GM21825 (cell line): ENCODE measurements at regions not wholly inside any gene's neighbourhood (a gene's known extent, or its start where the extent isn't known, plus 50 kb on each side); places are given as distances from the start of the nearest gene placed in this dataset.

ENCODE experiments used
- ATAC-seq: cut with Tn5 transposase; IDR thresholded peaks from one replicate; pipeline ENCODE4 v1.9.1; 2021; ENCODE audit warnings: mild to moderate bottlenecking, moderate library complexity; ENCODE audit not compliant: unreplicated experiment

DNA sequence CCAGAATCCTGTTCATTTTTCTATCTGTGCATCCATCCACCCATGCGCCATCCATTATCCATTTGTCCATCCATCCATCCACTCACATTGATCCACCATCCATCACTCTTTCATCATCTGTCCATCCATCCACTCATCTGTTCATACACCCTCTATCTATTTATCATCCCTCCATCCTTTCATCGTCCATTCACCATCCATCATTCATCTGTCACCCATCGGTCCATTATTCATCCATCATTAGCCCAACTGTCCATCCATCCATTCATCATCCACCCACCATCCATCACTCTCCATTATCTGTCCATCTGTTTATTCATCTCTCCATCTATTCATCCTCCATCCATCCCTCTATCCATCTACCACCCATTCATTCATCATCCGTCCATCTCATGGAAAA lies 125.7 kb upstream of the TMPRSS2 start:
- no peak for ATAC-seq

DNA sequence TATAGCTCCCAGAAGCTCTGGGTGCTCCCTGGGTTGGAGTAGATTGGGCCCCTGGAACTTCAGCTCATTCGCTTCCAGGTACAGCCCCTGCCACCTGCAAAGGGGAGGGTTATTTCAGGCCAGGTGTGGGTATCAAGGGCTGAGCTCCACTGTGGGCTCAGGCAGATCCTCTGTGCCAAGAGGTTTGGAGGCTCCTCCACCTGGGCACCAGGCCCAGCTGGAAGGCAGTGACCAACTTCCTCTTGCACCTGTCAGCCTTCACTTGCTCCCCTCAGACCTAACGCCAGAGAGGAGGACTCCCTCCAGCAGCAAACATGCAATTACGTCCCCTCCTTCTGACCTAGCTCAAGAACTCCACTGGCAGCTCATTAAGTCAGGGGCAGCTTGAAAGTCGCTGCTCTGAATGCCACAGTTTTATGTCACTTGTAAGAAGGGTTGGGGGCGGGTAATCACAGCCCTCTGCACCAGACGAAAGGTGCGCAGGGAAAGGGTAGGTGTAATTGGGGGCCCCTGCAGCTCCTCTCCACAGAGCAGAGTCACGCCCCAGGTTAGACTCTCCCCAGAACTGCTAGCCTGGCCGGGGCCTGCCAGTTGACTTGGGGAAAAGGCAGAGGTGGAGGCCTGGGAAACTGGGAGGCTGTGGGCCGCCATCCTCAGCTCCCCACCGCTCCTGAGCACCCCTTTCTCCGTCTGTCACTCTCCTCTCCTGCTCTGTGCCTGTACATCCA lies 125.0 kb upstream of the TMPRSS2 start:
- ATAC-seq, result no peak

DNA sequence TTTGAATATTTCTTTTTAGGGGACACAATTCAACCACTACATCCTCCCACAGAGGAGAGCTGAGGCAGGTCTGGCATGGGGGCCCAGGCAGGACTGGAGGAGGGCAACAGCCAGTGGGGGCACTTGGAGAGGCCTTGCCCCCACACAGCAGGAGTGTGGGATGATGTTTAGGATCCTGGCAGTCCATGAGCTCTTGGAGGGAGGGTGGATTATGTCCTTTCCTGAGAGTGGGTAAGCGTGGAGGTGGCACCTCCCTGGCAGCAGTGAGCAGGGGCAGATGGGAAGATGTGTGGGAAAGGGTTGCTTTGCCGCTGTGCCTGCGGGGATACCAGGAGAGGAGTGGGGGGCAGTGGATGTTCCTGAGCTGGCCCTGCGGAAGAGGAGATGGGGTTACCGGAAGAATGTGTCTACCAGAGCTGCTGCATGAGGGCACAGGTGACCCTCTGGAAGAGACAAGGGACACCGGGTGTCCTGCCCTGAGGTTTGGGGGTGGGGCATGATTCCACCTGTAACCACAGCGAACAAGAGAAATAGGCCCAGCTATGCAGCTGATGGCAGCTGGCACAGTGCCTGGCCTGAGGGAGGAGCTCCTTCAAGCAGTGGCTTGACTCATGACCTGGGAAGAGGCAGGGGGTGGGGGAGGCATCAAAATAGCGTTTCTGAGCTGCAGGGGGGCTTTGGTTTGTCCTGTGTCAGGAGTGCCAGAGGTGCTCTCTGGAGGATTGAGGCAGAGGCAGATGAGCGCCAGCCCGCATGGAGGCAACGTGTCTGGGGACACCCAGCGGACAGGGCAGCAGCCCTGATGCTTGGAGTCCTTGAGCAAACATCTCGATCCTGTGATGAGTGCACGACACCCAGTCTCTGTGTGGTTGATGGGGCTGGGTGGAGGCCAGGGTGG lies 123.9 kb upstream of the TMPRSS2 start:
- ATAC-seq, result no peak

DNA sequence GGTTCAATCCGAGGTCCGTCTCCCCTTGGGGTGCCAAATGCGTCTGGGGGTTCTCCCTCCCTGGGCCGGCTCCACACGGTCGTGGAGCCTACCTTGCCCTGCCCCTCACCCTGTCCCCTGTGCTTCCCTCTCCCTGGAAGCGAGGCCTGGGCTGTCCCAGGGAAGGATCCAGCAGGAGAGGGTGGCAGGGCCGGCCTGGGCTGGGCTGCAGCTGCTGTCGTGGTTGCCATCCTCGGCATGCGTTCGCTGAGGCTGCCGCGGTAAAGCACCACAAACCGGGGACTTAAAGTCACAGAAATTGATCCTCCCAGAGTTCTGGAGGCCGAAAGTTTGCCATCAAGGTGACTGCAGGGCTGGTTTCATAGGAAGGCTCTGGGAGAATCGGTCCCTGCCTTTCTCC lies 123.0 kb upstream of the TMPRSS2 start:
- ATAC-seq, result no peak

DNA sequence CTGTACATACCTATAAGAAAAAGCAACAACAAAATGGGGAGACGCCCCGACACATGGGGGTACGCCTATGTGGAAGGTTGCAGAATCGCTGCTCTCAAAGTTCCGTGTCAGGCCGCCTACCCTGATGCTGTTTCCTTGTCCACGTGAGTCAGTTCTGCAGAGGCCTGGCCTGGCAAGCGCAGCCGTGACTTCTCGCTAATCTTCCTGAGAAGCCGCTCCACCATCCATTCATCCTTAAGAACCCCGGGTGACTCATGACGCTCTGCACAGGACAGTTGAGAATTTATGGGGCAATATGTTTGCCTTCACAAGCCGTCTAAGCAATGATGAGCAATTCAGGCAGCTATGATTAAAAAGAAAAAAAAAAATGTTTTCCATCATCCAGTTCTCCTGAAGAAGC lies 122.3 kb upstream of the TMPRSS2 start:
- ATAC-seq, result no peak

DNA sequence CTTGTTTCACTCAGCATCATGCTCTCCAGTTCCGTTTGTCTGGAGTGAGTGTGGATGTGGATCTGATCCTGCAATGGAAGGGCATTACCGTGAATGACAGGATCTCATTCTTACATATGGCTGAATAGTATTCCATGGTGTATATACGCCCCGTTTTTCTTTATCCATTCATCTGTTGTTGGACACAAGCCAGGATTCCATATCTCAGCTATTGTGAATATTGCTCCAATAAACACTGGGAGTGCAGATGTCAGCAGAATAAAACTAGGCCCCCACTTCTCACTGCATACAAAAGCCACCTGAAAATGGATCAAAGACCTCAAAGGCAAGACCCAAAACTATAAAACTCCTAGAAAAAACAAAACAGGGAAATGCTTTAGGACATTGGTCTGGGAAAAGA lies 120.3 kb upstream of the TMPRSS2 start:
- ATAC-seq, result no peak

DNA sequence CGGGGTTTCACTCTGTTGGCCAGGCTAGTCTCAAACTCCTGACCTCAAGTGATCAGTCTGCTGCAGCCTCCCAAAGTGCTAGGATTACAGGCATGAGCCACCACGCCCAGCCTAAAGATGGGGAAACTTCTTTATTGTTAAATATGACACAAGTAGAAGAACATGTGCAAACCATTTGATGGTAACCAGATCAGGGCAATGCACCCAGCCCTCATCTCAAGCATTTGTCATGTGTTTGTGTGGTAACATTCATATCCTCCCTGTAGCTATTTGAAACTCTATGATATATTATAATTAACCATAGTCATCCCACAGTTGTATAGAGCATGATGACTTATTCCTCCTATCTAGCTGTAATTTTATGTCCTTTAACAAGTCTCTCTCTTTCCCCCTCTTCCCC lies 119.5 kb upstream of the TMPRSS2 start:
- no peak for ATAC-seq

DNA sequence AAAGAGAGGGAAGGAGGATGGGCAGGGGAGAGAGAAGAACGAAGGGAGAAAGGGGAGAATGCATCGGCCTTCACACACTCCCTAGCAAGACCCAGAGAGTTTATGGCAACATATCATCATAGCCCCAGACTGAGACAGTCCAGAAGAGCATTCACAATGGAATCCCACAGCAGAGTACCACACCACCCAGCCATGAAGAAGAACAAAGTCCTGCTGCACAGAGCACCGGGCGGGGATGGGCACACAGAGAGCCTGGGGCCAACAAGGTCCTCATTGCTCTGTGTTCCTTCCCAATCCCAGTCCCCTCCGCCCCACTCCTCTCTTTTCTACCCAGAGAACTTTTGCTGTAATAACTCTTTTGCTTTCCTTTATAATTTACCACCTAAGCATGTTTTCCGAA lies 118.1 kb upstream of the TMPRSS2 start:
- no peak for ATAC-seq

DNA sequence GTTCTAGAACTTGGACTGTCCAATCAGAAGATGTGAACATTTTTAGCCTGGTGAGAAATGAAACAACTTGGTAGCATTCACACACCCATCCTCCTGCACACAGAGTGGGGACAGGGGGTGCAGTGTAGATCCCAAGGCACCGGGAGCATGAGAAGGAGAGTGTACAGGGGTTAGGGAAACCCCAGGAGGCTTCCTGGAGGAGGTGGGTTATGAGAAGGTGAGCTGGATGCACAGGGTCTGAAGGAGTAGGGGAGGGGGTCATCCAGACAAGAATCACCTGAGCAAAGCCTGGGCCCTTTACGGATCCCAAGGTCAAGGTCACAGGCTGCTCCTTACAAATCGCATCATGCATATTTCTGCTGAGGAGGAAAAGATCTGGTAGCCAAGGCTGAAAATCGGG lies 117.5 kb upstream of the TMPRSS2 start:
- ATAC-seq, result no peak

DNA sequence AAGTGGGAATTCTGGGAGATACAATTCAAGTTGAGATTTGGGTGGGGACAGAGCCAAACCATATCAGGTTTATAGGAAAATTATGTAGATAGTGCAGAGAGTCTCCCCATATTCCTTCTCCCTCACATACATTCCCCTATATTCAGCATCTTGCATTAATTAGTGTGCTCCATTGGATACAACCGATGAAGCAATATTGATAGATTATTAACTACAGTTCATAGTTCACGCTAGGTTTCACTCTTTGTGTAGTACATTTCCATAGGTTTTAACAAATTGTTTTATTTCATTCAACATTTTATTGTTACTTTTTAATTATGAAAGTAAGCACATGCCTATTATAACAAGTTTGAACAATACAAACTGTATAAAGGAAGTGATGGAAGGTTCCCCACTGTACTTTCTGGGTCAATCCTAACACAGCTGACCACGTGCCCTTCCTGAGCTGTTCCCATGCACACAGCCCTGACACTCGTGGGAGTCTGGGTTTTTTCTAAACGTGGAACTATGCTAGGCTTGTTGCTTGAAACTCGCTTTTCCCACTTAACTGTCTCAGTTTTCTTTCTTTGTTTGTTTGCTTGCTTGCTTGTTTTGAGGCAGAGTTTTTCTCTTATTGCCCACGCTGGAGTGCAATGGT lies 116.8 kb upstream of the TMPRSS2 start:
- ATAC-seq, result no peak

DNA sequence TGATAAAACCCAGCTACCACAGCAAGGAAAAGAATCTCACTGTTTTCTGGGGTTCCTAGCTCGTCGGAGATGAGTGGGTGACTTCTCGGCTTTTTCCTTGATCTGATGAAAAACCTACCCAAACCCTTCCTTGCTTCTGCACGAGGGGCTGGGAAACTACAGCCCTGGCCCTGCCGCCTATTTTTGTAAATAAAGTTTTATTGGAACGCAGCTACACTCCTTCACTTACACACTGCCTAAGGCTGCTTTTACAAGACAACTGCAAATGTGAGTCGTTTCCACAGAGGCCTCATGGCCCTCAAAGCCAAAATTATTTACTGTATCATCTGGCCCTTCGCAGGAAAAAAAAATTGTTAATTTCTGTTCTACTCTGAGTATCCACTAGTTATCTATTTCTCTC lies 116.0 kb upstream of the TMPRSS2 start:
- no peak for ATAC-seq

DNA sequence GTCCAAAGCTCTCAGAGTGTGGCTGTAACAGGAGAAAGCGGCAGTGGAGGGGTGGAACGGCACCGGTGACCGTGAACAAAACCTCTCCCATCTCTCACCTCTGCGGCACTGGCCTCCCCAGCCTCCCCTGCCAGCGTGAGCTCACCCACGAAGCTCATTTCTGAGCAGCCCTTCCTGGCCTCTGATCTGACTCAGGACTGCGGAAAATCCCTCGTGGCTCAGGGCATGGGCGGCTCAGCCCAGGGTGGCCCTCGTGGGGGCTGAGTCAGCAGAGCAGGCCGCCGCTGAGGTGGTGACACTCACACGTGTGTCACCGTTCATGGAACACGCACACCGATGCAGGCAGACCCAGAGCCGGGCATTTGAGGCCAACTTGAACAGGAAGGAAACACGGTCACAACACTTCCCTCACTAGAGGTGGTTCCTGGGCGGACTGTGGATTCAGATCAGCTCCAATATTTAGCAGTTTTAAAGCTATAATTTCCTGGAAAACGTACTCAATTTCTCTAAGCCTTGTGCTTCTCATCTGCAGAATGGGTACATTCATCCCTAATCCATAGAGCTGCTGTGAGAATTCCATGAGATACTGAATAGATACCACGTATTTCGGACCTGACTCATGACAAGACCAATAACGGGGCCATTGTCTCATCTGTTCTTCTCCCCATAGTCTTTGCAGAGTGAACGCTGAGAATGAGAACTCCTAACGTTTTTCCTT lies 115.0 kb upstream of the TMPRSS2 start:
- ATAC-seq, result no peak

DNA sequence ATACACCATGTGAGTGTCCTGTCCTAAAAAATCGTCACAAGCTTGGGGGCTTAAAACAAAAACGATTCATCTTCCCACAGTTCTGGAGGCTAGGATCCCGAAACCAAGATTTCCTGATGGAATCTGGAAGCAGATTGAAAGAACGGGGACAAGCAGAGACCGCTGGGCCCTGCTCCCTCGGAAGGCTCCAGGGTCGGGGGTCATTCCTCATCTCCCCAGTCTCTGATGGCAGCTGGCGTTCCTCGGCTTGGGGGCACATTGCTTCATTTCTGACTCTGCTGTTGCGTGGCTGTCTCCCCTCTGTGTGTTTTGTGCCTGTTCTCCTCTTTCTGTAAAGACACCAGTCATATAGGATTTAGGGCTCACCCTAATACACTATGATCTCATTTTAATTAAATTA lies 114.2 kb upstream of the TMPRSS2 start:
- no peak for ATAC-seq

DNA sequence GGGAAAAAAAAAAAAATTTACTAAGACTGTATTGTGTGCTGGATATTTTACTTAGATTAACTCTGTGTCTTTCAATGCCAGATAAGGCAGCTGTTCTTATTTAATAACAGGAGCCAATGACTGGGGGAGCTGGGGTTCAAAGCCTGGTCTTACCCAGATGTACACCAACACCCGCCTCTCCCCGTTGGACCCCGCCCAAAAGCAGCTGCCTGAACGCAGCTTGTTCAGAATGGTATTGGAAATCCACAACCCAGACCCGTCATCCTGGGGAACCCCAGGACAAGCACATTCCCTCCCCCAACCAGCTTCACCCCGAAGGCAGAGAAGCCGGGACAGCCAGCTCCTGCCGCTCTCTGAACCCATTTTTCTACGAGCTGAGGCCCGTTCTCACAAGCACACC lies 113.6 kb upstream of the TMPRSS2 start:
- ATAC-seq, result no peak

DNA sequence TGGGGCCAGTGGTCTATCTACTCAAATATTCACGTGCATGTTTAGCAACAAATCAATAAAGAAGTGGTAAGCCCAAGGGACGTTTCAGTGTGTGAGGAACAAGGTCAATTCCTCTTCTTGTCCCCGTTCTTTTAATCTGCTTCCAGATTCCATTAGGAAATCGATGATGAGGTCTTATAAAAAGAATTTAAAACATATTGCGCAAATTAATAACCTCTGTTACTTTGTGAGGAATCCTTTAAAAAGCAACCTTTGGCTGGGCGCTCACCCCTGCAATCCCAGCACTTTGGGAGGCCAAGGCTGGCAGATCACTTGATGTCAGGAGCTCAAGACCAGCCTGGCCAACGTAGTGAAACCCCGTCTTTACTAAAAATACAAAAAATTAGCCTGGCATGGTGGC lies 113.0 kb upstream of the TMPRSS2 start:
- no peak for ATAC-seq

DNA sequence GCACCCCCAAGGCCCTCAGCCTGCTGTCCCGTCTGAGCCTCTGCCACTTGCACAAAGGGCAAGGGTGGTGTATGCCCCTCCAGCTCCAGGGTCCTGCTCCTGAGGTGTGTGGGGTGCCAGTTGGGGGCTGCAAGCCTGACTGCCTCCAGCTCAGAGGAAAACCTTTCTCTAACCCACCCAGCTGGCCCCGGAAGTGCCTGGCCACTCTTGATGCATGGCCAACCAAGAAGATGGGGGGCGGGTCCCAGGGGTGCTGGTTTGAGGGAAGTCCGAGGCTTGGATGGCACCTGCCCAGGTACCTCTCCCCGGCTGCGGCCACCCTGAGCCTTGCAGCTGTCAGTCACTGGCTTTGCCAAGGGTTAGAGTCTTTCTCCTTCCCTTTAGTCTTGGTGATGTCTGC lies 112.6 kb upstream of the TMPRSS2 start:
- ATAC-seq, result no peak

DNA sequence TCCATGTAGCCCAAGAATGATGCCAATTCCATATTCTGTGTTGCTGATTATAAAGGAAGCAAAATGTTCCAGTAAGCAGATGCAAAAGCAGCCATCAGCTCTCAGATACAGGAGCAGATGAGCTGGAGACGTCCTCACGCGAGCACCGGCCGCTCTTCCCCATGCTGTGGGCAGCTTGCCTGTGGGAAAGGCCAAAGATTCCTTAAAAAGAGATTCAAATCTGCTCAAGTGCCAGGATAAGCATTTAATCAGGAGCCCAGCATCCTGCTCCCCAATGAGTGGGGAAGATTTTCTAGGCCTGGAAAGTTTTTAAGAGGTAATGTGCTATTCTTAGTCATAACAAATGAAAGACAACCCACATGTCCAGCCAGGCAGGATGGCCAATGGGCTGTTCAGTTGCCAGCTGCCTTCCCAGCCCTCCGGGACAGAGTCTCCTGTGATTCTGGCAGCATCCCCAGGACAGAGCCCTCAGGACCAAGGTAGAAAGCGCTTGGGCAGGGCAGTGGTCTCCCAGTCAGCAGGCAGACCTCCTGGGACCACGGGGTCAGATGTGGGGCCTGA lies 108.2 kb upstream of the TMPRSS2 start:
- no peak for ATAC-seq

DNA sequence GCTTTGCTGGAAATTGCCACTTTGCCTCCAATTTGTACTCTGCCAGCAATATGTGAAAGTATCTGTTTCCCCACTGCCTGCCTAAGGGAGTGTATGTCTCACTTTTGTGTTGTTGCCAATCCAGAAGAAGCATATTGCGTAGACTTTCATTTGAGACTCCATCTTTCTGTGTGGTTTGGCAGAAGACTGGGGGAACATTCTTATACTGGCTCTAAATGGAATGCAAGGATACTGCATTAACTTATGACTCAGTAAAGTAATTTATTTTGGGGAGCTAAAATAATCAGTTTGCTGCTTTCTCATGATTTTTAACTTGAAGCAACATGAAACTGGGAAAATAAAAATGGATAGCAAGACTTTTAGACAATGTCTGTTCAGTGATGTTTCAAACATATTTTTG lies 107.7 kb upstream of the TMPRSS2 start:
- no peak for ATAC-seq

DNA sequence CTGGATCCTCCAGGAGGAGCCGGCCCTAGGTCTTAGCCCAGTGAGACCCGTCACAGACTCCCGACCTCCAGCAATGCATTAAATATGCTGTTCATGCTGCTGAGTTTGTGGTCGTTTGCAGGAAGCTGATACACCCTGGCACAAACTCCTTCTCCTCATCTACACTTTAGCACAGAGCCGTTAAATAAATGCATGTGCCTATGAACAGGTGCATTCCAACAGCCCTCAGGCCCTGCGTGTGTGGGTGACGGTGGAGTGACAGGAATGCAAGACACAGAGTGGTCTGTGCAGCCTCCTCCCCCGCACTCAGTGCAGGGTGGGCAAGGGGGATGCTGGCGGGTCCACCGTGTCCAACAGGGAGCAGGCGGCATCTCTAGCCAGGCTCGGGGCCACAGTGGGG lies 106.6 kb upstream of the TMPRSS2 start:
- ATAC-seq, result no peak

DNA sequence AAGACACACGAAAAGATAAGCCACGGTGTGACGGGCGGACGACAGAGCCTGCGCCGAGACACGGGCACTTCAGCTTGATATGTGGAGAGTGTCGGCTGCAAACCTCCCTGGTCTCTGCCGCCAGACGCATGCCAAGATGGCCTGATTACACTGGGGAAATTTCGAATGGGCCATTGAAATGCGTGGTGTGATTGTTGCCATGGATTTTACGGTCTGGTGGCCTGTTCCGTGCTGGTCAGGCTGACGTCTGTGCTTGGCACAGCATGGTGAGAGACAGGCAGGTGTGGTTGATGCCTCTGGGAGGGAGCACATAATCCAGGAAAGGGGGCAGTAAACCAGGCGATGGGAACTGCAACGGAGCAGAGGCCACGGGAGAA lies 105.6 kb upstream of the TMPRSS2 start:
- no peak for ATAC-seq
